ENCODE measurements at regions not wholly inside any gene's neighbourhood (a gene's known extent, or its start where the extent isn't known, plus 50 kb on each side); places are given as distances from the start of the nearest gene placed in this dataset.

DNA sequence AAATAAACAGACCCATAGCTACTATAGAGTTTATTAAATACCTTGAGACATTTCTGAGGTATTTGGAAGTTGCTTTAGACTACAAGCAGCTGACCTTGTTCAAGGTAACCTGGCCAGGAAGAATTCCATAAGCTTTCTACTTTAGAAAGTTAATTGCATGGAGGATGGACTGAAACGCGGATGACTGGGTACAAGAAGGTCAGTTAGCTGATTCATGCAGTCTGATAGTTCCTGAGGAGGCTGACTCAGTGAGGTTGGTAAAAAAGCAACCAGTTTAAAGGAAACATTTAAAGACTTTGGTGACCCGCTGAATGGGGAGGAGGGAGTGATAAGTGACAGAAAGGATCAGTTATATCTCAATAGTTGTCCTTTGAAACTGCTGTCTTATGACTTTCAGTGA is 670.1 kb upstream of the CDH9 start:
- peak; percentile 2 for DNase-seq

DNA sequence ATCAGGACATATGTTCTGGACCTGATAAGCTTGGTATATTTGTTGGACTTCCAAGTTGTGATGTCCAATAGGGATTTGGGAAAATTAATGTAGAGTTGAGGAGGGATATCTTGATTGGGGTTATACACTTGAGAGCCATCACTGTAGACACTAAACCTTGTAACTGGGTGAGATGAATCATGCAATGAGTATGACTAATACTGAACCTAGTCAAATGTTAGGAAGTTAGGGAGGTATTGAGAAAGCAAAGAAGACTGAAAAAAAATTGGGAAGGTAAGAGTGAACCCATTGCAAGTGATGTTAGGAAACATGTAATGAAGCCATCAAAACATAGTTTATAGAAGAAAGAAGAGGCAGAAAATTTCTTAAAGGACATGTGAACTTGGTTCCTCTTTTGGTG is 668.4 kb upstream of the CDH9 start:
- DNase-seq: no peak

DNA sequence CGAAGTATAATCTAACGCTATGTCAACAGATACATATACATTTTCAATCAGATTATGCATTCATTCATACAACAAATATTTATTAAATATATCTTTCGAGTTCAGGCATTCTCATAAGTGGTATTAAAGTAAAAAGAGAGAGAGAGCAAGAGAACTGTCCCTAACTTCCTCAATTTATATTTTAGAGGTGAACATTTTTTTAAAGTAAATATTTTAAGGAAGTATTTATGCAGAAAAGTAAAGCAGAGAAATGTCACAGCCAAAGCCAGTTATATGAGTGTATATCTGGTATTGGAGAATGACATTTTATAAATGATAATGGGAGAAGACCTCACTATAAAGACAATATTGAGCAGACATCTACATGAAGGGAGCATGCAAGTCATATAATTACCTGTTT is 667.3 kb upstream of the CDH9 start:
- no peak for DNase-seq

DNA sequence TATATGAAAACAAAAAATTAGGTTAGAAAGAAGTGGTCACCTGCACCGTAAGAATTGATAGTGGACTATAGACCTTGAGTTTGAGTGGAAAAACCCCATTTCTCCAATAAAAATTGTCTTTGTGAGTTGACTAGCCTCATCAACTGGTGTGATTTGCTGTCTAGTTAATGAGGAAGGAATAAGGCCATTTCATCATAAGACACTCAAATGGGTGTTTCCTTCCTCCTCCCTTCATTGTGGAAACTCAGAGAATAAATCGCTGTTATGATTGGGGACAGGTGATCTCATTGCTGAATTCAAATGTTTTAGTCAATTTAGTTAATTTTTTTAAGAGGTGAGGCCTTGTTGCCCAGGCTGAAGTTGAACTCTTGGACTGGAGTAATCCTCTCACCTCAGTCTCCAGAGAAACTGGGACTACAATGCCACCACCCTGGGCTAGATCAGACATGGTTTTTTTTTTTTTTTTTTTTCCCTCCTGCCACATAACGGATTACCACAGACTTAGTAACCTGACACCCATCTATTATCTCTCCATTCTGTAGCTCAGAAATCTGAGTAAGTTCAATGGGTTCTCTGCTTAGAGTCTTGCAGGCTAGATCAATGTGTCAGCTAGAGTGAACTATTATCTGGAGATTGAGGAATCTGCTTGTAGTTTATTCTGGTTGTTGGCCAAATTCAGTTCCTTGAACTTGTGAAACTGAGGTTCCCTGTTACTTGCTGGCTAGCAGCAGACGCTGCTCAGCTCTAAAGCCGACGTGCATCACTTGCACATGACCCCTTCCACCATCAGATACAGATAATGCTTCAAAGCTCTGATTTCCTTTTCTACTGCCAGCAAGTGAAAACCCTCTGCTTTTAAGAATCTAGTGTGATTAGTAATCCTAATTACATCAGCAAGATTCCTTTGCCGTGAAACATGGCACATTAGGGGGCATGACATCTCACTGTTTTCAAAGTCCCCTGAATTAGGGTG is 663.8 kb upstream of the CDH9 start:
- peak; percentile 35 for DNase-seq

DNA sequence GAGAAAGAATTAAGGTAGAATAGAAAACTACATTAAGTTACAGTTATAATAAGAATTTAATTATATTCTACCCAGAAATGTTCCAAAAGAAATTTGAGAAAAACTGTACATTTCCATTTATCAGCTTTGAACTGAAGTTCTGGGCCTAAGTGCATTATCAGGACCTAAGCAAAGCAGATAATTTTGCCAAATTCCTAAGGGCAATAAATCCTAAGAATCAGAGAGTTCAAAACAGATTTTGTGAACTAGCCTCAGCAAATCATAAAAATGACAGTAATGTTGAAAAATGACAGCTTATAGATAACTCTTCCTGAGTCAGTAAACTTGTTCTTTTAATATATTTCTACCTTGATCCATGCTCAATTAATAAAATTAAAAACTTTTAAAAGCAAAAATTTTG is 662.1 kb upstream of the CDH9 start:
- DNase-seq: no peak

DNA sequence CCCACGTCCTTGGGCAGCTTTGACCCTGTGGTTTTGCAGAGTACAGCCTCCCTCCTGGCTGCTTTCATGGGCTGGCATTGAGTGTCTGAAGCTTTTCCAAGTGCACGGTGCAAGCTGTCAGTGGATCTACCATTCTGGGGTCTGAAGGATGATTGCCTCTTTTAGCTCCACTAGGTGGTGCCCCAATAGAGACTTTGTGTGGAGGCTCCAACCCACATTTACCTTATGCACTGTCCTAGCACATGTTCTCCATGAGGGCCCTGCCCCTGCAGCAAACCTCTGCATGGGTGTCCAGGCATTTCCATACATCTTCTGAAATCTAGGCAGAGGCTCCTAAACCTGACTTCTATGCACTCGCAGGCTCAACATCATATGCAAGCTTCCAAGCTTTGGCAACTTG is 644.2 kb upstream of the CDH9 start:
- DNase-seq: no peak

DNA sequence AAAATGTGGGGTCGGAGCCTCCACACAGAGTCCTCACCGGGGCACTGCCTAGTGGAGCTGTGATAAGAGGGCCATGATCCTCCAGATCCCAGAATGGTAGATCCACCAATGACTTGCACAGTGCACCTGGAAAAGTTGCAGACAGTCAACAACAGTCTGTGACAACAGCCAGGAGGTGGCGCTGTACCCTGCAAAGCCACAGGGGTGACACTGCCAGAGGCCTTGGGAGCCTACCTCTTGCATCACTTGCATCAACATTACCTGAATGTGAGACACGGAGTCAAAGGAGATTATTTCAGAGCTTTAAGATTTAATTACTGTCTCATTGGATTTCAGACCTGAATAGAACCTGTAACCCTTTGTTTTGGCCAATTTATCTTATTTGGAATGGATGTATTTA is 614.1 kb upstream of the CDH9 start:
- no peak for DNase-seq

DNA sequence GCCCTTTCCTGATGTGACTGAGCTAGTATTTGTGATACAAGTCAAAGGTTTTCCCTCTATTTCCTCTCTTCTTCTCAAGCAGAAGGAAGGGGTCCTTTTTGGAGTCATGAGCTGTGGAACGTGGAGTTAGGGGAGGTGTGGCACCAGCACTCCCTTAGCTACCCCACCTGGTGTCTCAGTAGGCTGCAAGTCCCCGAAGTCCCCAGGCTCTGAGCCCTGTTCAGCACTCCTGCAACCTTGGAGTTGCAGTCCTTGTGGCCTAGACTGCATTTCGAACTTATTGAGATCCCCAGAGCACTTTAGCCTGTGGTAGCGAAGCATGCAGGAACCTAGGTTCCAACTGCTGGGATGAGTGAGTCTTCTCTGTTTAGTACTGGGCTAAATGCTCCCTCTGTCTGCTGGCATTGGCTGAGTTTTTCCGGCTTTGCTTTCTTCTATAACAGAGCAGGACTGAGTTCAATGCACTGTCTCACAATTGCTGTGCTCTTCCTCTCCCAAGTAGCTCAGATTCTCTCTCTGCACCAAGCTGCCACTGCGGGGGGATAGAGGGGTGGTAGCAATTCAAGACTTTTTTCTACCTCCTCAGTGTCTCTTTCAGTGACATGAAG is 600.7 kb upstream of the CDH9 start:
- no peak for DNase-seq

DNA sequence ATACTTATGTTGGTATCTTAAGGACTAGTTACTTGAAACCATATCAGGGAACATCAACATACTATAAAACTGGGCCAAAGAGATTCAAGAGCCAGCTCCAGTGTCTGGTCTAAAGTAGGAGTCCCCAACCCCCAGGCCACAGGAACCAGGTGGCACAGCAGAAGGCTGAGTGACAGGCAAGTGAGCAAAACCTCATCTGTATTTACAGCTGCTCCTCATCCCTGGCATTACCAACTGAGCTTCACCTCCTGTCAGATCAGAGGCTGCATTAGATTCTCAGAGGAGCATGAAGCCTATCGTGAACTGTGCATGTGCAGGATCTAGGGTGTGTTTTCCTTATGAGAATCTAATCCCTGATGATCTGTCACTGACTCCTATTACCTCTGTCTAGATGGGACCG is 581.6 kb upstream of the CDH9 start:
- DNase-seq: no peak

DNA sequence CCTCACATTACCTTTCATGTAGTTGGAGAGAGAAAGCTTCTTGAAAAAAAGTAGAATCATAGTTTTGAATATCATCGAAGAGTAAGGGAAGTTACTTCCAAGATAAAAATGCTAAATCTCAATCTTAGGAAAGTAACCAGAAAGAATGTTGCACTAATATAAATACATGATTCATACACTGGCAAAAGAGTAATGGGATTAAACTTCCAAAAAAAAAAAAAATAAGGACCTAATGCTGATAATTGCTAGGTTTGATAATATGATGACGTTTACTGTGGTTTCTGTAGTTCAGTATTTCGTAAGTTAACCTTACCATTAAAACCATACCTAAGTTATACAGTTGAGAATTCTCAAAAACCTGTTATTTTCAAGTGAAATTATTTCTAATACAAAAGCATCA is 573.8 kb upstream of the CDH9 start:
- DNase-seq: no peak

DNA sequence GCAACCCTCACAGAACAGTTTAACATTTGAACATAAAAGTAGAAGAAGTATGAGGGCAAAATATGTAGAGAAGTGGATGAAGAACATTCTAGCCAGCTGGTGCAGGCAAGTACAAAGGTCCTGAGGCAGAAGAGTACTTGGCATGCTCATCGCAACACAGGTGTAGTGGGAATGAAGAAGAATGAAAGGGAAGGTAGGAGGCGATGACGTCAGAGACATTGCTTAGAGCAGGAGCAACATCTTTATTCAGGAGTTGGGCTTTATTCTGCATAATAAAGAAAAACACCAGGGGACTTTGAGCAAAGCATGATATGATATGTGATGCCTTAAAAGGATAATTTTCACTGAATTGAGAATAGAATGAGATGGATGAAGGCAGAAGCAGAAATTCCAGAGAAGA is 570.6 kb upstream of the CDH9 start:
- DNase-seq: no peak

DNA sequence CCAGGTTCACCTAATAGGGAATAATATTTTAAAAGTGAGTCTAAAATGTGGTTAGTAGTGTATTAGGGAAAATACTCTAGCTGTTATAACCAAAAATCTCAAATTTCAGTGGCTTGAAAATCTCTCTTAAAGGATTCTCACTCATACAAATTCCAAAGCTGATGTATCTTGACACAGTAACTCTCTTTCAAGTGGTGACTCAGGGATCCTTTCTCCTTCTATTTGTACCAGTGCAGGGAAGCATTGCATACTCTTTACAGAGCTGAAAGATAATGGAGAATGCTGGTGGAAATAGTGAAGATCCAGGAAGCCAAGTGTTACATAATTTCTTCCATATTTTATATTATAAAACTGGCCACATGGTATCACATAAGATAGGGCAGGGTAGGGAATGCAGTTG is 560.2 kb upstream of the CDH9 start:
- DNase-seq: peak; percentile 3

DNA sequence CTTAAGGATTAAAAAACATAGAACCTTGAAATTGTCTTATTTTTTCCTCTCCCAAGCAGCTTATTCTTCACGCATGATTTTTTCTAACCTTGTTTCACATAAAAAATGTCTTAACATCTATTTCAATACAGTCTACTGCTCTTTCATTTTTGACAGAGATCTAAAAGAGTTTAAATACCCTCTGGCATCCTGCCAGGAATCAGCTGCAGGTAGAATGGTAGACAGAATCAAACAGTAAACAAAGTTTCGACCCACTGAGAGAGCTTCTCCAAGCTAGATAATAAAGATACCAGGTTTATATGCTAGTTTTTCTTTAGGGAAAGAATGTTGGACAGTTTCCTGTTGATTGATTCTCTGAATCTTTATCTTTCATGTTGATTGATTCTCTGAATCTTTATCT is 555.8 kb upstream of the CDH9 start:
- no peak for DNase-seq

DNA sequence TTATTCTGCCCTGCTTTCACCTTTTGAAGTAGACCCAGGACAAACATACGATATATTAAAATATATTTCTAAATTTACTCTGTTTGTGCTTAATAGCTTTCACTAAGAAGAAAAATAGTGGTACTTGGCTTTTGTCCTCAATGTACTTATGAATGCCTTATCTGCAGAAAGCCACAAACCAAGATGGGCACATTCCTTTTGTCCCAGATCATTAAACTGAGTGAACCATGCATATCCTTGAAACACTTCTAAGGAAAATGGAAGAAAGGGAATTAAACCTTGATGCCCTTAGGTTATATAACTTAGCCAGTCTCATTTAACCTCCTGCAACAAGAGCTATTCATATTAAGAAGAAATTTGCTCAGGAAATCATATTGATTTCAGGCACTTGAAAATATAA is 553.8 kb upstream of the CDH9 start:
- DNase-seq: peak; percentile 56

DNA sequence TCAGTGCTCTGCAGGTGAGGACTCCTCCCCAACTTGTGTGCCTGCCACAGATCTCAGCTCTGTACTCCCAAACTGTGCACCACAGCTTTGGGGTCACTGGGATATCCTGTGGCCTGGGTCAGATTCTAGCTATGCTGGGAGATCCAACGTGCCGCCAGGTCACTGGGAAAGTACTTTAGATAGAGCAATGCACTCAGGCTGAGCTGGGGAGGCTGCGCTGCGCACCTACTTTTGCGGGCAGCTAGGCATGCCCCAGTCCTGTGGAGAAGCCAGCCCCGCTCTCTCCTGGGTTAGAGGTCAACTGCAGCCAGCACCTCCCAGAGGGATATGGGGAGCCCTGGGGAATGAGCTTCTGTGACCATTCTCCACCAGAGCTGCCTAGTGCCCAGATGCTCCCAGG is 552.1 kb upstream of the CDH9 start:
- DNase-seq: no peak

DNA sequence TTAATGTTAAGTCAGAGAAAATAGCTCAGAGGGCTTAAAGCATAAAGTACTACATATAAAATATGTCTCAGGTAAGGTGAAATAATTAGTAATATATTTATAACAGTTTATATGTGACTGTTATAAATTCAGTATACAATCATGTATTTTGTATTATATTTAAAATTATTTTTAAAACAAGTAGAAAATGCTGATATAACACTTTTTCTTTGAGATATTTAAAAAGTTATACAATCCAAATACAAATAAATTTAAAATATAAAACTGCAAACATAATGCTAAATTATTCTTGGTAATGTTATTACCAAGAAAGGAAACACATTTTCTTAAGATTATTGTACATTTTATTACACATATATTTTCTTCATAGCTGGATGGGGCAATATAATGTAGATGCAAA is 539.9 kb upstream of the CDH9 start:
- DNase-seq: no peak

DNA sequence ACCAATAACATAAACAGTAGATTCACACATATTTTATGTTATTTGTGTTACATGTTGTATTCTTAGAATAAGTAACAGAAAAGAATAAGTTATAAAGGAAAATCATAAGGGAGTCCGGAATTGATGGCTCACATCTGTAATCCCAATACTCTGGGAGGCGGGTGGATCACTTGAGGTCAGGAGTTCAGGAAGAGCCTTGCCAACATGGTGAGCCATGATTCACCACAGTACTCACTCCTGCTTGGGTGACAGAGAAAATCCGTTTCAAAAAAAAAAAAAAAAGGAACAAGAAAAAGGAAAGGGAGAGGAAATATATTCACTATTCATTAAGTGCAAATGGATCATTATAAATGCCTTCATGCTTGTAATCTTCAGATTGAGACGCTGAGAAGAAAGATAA is 533.3 kb upstream of the CDH9 start:
- no peak for DNase-seq

DNA sequence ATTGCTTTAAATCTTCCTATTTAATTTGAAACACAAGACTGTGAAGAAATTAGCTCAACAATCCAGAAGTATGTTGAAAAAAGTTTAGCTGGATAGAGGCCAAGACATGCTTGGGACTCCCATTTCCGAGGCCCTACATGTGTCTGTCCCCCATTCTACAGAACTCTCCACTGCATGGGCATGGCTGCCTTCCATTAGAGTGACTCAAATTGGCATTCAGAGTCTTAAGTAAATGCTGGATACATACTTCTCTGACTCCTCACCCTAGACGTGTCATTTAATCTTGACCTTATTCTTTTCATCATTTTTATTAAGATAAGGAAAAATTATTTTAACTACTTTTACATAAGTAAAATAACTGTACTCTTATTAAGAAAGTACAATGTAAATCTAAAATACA is 530.4 kb upstream of the CDH9 start:
- peak; percentile 47 for DNase-seq

DNA sequence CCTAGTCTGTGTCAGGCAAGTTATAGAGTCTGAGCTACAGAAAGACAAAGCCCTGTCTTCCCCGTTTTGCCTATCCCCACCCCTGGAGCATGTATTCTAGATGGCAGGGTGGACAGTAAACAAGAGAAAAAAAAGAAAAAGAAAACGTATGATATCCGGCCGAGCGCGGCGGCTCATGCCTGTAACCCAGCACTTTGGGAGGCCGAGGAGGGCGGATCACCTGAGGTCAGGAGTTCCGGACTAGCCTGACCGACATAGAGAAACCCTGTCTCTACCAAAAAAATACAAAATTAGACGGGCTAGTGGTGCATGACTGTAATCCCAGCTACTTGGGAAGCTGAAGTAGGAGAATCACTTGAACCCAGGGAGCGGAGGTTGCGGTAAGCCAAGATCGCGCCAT is 523.0 kb upstream of the CDH9 start:
- no peak for DNase-seq

DNA sequence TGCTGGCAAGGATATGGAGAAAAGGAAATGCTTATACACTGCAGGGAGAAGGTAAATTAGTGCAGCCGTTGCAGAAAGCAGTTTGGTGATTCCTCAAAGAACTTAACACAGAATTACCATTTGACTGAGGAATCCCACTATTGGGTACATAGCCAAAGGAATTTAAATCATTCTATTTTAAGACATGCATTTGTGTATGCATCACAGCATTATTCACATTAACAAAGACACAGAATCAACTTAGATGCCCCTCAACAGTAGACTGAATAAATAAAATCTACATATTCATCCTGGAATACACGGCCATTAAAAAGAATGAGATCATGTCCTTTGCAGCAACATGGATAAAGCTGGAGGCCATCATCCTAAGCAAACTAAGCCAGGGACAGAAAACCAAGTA is 510.1 kb upstream of the CDH9 start:
- no peak for DNase-seq

DNA sequence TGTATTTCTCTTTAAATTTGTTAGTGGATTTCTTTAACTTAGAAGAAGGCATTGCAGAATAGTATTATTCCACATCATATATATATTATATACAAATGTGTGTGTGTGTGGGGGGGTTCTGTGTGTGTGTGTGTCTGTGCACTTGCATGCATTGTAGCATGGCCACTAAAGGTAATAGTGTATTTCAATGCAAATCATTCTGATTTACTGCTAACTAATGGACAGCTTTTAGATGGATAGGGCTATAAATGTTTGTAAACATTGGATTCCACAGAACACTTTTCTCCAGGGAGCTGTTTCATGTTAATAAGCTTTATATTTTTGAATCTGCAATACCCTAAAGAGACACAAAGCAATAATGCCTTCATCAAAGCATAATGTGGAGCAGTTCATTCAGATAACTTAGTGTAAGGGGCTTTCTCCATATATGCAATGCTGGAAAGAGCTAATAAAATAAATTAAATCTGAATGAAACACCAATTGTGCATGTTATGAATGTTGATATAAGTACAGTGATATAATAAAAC is 496.7 kb upstream of the CDH9 start:
- no peak for DNase-seq

DNA sequence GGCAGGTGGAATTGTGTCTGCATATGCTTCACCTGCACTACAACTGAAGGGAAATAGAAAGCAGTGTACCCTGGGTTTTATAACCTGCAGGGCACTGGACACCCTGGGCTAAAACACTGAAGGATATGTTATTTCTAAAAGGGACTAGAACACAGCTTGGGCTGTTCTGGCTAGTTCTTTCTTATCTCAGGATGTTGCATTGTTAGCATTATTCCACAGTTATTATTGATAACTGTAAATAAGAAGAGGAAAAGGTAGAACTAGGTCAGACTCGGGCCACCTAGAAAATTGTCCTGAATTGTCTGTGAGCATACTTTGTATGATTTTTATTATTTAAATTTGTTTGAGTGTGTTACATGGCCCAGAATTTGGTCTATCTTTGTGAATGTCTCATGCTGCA is 493.9 kb upstream of the CDH9 start:
- no peak for DNase-seq

DNA sequence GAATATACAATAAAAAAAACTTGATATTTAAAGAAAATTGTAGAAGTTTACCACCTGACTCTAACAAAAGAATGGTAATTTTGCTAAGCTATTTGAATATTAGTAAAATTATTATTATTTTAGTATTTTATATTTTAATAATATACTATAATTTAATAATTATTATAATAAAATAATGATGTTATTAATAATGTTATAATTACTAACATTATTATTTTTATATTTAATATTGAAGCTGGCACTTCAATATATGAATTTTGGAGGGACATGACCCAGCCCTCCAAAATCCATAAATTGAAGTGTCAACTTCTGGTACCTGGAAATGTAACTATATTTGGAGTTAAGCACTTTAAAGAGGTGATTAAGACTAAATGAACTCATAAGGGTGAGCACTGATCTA is 486.1 kb upstream of the CDH9 start:
- DNase-seq: no peak

DNA sequence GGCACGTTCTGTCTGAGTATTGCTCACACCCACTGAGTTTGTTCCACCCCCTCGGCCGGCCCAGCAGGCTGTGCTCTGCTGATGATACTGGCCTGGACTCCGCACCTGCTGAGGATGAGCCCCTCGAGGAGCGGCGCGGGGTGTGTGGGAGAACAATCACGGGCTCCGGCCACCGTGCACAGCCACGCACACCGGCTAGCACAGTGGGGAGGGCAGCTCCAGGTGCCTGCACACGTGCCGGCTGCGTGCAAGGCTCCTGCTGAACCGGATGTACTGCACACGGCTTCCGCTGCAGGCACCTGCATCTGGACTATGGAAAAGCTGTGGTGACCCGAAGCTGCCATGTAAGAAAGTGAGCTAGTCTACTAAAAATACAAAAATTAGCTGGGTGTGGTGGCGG is 485.2 kb upstream of the CDH9 start:
- DNase-seq: no peak
